ENCODE measurements at regions not wholly inside any gene's neighbourhood (a gene's known extent, or its start where the extent isn't known, plus 50 kb on each side); places are given as distances from the start of the nearest gene placed in this dataset.

- Histone ChIP-seq H3K36me3 (ENCODE audit: control insufficient read depth in 2 of 2, extremely low read depth in 1 of 2, insufficient read depth in 2 of 2, low read length in 2 of 2) (no peaks in the 10 kb centered on the region), H2AFZ (ENCODE audit: control insufficient read depth, low read length) (no peak overlapping the region), H3K9me1 (ENCODE audit: control insufficient read depth, extremely low read depth, insufficient read depth, low read length) (no peaks in the 10 kb centered on the region), H3K9me3 (ENCODE audit: control insufficient read depth, low read depth, low read length) (peaks cover 3% of the 10 kb centered on the region), H3K27ac (ENCODE audit: control insufficient read depth, insufficient read depth, low read length) (no peak overlapping the region), H3K4me2 (ENCODE audit: control insufficient read depth, extremely low read depth, insufficient read depth, low read depth, low read length) (no peak overlapping the region), H4K20me1 (ENCODE audit: control insufficient read depth, extremely low read depth, insufficient read depth, low read length) (no peaks in the 10 kb centered on the region), H3K4me1 (ENCODE audit: control insufficient read depth, extremely low read depth, insufficient read depth, low read length) (no peaks in the 10 kb centered on the region), H3K4me3 (ENCODE audit: control insufficient read depth in 2 of 3, extremely low read depth in 1 of 3, insufficient read depth in 2 of 3, low read depth in 1 of 3, low read length in 3 of 3) (no peak overlapping the region), H3K9ac (ENCODE audit: control insufficient read depth, extremely low read depth, insufficient read depth, low read length) (no peak overlapping the region), H3K79me2 (ENCODE audit: control insufficient read depth, insufficient read depth, low read length) (no peaks in the 10 kb centered on the region), H3K27me3 (ENCODE audit: control insufficient read depth, extremely low read depth, insufficient read depth, low read length) (no peaks in the 10 kb centered on the region)
- dilution Hi-C loops (cut with MboI; ENCODE audit: extremely low pct_ligation_motif_present, low sequenced_read_pairs), result no loop called here
- no peak for TF ChIP-seq EZH2 (IDR thresholded peaks at IDR 0.05; ENCODE audit: low read length)
- no peak for TF ChIP-seq CTCF (optimal IDR thresholded peaks at IDR 0.05 in 1 of 3, IDR thresholded peaks at IDR 0.05 in 1 of 3, conservative IDR thresholded peaks at IDR 0.05 in 1 of 3; ENCODE audit: extremely low read depth in 1 of 3, insufficient read depth in 2 of 3, low read length in 3 of 3)
- no peak for FAIRE-seq
- DNase-seq (ENCODE audit: low read depth, low spot score), result no peak
Observed at GRCh38 chr12:131274906-131275305, 321.2 kb downstream of the ADGRD1 start.

- no peak for FAIRE-seq
- no peaks in the 10 kb centered on the region for H3K4me1 ChIP-seq (ENCODE audit: control insufficient read depth, extremely low read depth, insufficient read depth, low read length)
- no peak overlapping the region for H2AFZ ChIP-seq (ENCODE audit: control insufficient read depth, low read length)
- H3K36me3 ChIP-seq (ENCODE audit: control insufficient read depth in 2 of 2, extremely low read depth in 1 of 2, insufficient read depth in 2 of 2, low read length in 2 of 2), result no peaks in the 10 kb centered on the region
- TF ChIP-seq EZH2 (IDR thresholded peaks at IDR 0.05; ENCODE audit: low read length), result no peak
- TF ChIP-seq CTCF (optimal IDR thresholded peaks at IDR 0.05 in 1 of 3, IDR thresholded peaks at IDR 0.05 in 1 of 3, conservative IDR thresholded peaks at IDR 0.05 in 1 of 3; ENCODE audit: extremely low read depth in 1 of 3, insufficient read depth in 2 of 3, low read length in 3 of 3), result no peak
- H3K9me3 ChIP-seq (ENCODE audit: control insufficient read depth, low read depth, low read length), result peaks cover 3% of the 10 kb centered on the region
- no peak overlapping the region for H3K9ac ChIP-seq (ENCODE audit: control insufficient read depth, extremely low read depth, insufficient read depth, low read length)
- no peak overlapping the region for H3K27ac ChIP-seq (ENCODE audit: control insufficient read depth, insufficient read depth, low read length)
- H3K9me1 ChIP-seq (ENCODE audit: control insufficient read depth, extremely low read depth, insufficient read depth, low read length), result no peaks in the 10 kb centered on the region
- no peaks in the 10 kb centered on the region for H3K79me2 ChIP-seq (ENCODE audit: control insufficient read depth, insufficient read depth, low read length)
- dilution Hi-C loops (cut with MboI; ENCODE audit: extremely low pct_ligation_motif_present, low sequenced_read_pairs), result no loop called here
- no peaks in the 10 kb centered on the region for H3K27me3 ChIP-seq (ENCODE audit: control insufficient read depth, extremely low read depth, insufficient read depth, low read length)
- no peaks in the 10 kb centered on the region for H4K20me1 ChIP-seq (ENCODE audit: control insufficient read depth, extremely low read depth, insufficient read depth, low read length)
- no peak for DNase-seq (ENCODE audit: low read depth, low spot score)
- no peak overlapping the region for H3K4me3 ChIP-seq (ENCODE audit: control insufficient read depth in 2 of 3, extremely low read depth in 1 of 3, insufficient read depth in 2 of 3, low read depth in 1 of 3, low read length in 3 of 3)
- no peak overlapping the region for H3K4me2 ChIP-seq (ENCODE audit: control insufficient read depth, extremely low read depth, insufficient read depth, low read depth, low read length)
Observed at GRCh38 chr12:131275824-131276223, 322.1 kb downstream of the ADGRD1 start.

Measured in keratinocyte (primary cell).